ENCODE measurements at regions not wholly inside any gene's neighbourhood (a gene's known extent, or its start where the extent isn't known, plus 50 kb on each side); places are given as distances from the start of the nearest gene placed in this dataset.

DNA sequence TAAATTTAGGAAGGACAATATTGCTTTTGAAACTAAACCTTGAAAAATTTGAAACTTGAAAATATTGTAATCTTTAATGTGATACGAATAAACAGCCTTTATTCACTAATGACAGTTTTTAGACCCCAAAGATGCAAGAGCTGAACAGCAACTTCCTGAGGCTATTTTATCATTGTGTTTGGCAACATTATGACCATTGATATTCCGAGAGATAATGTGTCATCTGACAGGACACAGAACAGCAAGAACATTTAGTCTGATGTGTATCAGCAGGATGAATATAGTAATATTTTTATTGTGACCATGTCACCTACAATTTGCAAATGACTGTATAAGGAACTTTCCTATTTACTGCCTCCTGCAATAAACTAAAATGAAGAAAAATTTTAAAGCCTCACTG, 316.0 kb downstream of the ADAM29 start:
- no peaks in the 10 kb centered on the region for H3K36me3 ChIP-seq (ENCODE audit: control insufficient read depth in 1 of 2, insufficient read depth in 2 of 2, low read length in 2 of 2)
- H3K4ac ChIP-seq (ENCODE audit: low read depth, low read length): no peak overlapping the region
- no peak overlapping the region for H3K4me3 ChIP-seq (ENCODE audit: low read depth, low read length)
- no peaks in the 10 kb centered on the region for H3K27me3 ChIP-seq (ENCODE audit: insufficient read depth, low read length)
- no peak overlapping the region for H3K23ac ChIP-seq (ENCODE audit: low read length)
- WGBS (ENCODE audit: extremely low coverage, insufficient coverage, insufficient read length): no CpG with 5 or more reads among the region's 2 CpGs
- H3K18ac ChIP-seq (ENCODE audit: low read length): no peak overlapping the region
- no peaks in the 10 kb centered on the region for H3K4me1 ChIP-seq (ENCODE audit: control insufficient read depth in 1 of 2, insufficient read depth in 2 of 2, low read length in 2 of 2)
- H2BK12ac ChIP-seq (ENCODE audit: low read length): no peak overlapping the region
- no peak overlapping the region for H4K8ac ChIP-seq (ENCODE audit: low read depth, low read length)
- H3K4me2 ChIP-seq (ENCODE audit: low read length): no peak overlapping the region
- no peak overlapping the region for H2AK5ac ChIP-seq (ENCODE audit: low read length)
- H3K14ac ChIP-seq (ENCODE audit: low read length): no peak overlapping the region
- no peak overlapping the region for H3K9ac ChIP-seq (ENCODE audit: low read length)
- no peak overlapping the region for H3K27ac ChIP-seq (ENCODE audit: low read depth, low read length)
- H4K12ac ChIP-seq (ENCODE audit: low read depth, low read length): no peak overlapping the region
- no peak for DNase-seq
- no peaks in the 10 kb centered on the region for H3K9me3 ChIP-seq (ENCODE audit: insufficient read depth, low read depth, low read length)
- no peaks in the 10 kb centered on the region for H3K79me2 ChIP-seq (ENCODE audit: control insufficient read depth, insufficient read depth, low read length, poor library complexity)
- H3K79me1 ChIP-seq (ENCODE audit: low read length): no peaks in the 10 kb centered on the region
- no peak overlapping the region for H2AFZ ChIP-seq (ENCODE audit: insufficient read depth, low read length, poor library complexity)
- H2BK5ac ChIP-seq (ENCODE audit: low read depth, low read length, poor library complexity): no peak overlapping the region
- H2BK120ac ChIP-seq (ENCODE audit: insufficient read depth, low read length, poor library complexity): no peak overlapping the region
- no peak overlapping the region for H4K91ac ChIP-seq (ENCODE audit: low read depth, low read length)

DNA sequence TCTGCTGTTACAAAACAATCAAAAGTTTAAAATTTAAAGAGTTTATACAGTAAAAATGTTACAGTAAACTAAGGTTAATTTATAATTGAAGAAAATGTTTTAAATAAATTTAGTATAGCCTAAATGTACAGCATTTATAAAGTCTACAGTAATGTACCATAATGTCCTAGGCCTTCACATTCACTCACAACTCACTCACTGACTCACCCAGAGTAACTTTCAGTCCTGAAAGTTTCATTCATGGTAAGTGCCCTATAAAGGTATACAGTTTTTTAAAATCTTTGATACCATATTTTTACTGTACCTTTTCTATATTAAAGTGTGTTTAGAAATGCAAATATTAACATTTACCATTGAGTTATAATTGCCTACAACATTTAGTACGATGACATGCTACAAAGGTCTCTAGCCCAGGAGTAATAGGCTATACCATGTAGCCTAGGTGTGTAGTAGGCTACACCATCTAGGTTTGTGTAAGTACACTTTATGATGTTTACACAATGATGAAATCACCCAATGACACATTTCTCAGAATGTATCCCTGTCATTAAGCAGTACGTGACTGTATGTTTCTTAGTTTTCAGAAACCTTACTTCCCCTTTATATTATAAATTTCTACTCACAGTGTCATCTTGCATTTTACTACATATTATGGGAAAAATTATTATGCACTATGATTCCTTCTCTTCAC, 320.8 kb downstream of the ADAM29 start:
- no peak overlapping the region for H2BK120ac ChIP-seq (ENCODE audit: insufficient read depth, low read length, poor library complexity)
- H3K23ac ChIP-seq (ENCODE audit: low read length): no peak overlapping the region
- H3K9ac ChIP-seq (ENCODE audit: low read length): no peak overlapping the region
- H2BK5ac ChIP-seq (ENCODE audit: low read depth, low read length, poor library complexity): no peak overlapping the region
- no peak overlapping the region for H3K4me2 ChIP-seq (ENCODE audit: low read length)
- no peak overlapping the region for H2AK5ac ChIP-seq (ENCODE audit: low read length)
- H3K27ac ChIP-seq (ENCODE audit: low read depth, low read length): no peak overlapping the region
- no peak overlapping the region for H2AFZ ChIP-seq (ENCODE audit: insufficient read depth, low read length, poor library complexity)
- no peak overlapping the region for H3K4ac ChIP-seq (ENCODE audit: low read depth, low read length)
- no peaks in the 10 kb centered on the region for H3K27me3 ChIP-seq (ENCODE audit: insufficient read depth, low read length)
- H3K79me2 ChIP-seq (ENCODE audit: control insufficient read depth, insufficient read depth, low read length, poor library complexity): no peaks in the 10 kb centered on the region
- H3K18ac ChIP-seq (ENCODE audit: low read length): no peak overlapping the region
- H3K4me3 ChIP-seq (ENCODE audit: low read depth, low read length): no peak overlapping the region
- no peaks in the 10 kb centered on the region for H3K4me1 ChIP-seq (ENCODE audit: control insufficient read depth in 1 of 2, insufficient read depth in 2 of 2, low read length in 2 of 2)
- no peak overlapping the region for H4K91ac ChIP-seq (ENCODE audit: low read depth, low read length)
- H3K9me3 ChIP-seq (ENCODE audit: insufficient read depth, low read depth, low read length): no peaks in the 10 kb centered on the region
- no peak overlapping the region for H4K8ac ChIP-seq (ENCODE audit: low read depth, low read length)
- H4K12ac ChIP-seq (ENCODE audit: low read depth, low read length): no peak overlapping the region
- no peaks in the 10 kb centered on the region for H3K79me1 ChIP-seq (ENCODE audit: low read length)
- no peak for DNase-seq
- H3K14ac ChIP-seq (ENCODE audit: low read length): no peak overlapping the region
- no peak overlapping the region for H2BK12ac ChIP-seq (ENCODE audit: low read length)
- WGBS (ENCODE audit: extremely low coverage, insufficient coverage, insufficient read length): no CpG with 5 or more reads among the region's 2 CpGs
- no peaks in the 10 kb centered on the region for H3K36me3 ChIP-seq (ENCODE audit: control insufficient read depth in 1 of 2, insufficient read depth in 2 of 2, low read length in 2 of 2)

DNA sequence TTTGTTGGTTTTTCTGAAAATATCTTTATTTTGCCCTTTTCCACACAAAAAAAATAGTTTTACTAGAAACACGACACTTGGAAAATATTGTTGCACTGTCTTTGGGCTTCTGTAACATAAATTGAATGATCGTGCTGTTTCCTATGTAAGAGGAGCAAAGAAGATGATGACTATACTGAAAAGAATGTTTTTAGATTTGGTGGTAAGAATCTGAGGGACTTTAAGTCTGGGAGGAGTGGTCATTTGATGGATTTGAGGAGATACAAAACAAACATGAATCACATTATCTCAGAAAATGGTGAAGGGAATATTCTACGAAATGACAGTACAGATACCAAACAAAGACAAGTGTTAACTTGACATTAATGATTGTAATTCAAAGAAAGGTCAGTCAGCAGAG, 328.8 kb downstream of the ADAM29 start:
- no peak overlapping the region for H4K8ac ChIP-seq (ENCODE audit: low read depth, low read length)

DNA sequence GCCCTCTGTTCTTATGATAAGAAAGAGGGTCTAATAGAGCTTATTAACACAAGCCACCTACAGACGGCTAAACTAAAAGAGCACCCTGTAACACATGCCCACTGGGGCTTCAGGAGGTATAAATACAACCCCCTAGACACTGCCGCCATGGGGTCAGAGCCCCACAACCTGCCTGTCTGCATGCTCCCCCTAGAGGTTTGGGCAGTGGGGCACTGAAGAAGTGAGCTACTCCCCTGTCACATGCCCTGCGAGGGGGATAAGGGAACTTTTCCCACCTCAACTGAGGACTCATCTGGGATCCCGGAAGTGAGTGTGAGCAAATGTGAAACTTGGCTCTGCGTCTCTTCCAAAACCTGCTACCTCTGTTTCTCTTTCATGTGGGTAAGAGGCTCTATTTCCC, 334.5 kb downstream of the ADAM29 start:
- Histone ChIP-seq H4K12ac (ENCODE audit: low read depth, low read length) (no peak overlapping the region), H3K4me2 (ENCODE audit: low read length) (no peak overlapping the region), H3K9ac (ENCODE audit: low read length) (no peak overlapping the region), H4K8ac (ENCODE audit: low read depth, low read length) (no peak overlapping the region), H2BK120ac (ENCODE audit: insufficient read depth, low read length, poor library complexity) (no peak overlapping the region), H3K79me2 (ENCODE audit: control insufficient read depth, insufficient read depth, low read length, poor library complexity) (no peaks in the 10 kb centered on the region), H3K18ac (ENCODE audit: low read length) (no peak overlapping the region), H3K79me1 (ENCODE audit: low read length) (no peaks in the 10 kb centered on the region), H2AFZ (ENCODE audit: insufficient read depth, low read length, poor library complexity) (no peak overlapping the region), H2AK5ac (ENCODE audit: low read length) (no peak overlapping the region), H3K4ac (ENCODE audit: low read depth, low read length) (no peak overlapping the region), H3K14ac (ENCODE audit: low read length) (no peak overlapping the region), H2BK5ac (ENCODE audit: low read depth, low read length, poor library complexity) (no peak overlapping the region), H2BK12ac (ENCODE audit: low read length) (no peak overlapping the region), H3K23ac (ENCODE audit: low read length) (no peak overlapping the region), H3K36me3 (ENCODE audit: control insufficient read depth in 1 of 2, insufficient read depth in 2 of 2, low read length in 2 of 2) (no peaks in the 10 kb centered on the region), H3K4me3 (ENCODE audit: low read depth, low read length) (no peak overlapping the region), H3K4me1 (ENCODE audit: control insufficient read depth in 1 of 2, insufficient read depth in 2 of 2, low read length in 2 of 2) (no peaks in the 10 kb centered on the region), H3K27me3 (ENCODE audit: insufficient read depth, low read length) (no peaks in the 10 kb centered on the region), H4K91ac (ENCODE audit: low read depth, low read length) (no peak overlapping the region), H3K27ac (ENCODE audit: low read depth, low read length) (no peak overlapping the region), H3K9me3 (ENCODE audit: insufficient read depth, low read depth, low read length) (no peaks in the 10 kb centered on the region)
- no peak for DNase-seq
- WGBS (ENCODE audit: extremely low coverage, insufficient coverage, insufficient read length): no CpG with 5 or more reads among the region's 5 CpGs

More for the DNA sequence above, 328.8 kb downstream of the ADAM29 start:
- Histone ChIP-seq H4K91ac (ENCODE audit: low read depth, low read length) (no peak overlapping the region), H2BK5ac (ENCODE audit: low read depth, low read length, poor library complexity) (no peak overlapping the region), H3K14ac (ENCODE audit: low read length) (no peak overlapping the region), H3K27me3 (ENCODE audit: insufficient read depth, low read length) (no peaks in the 10 kb centered on the region), H3K36me3 (ENCODE audit: control insufficient read depth in 1 of 2, insufficient read depth in 2 of 2, low read length in 2 of 2) (no peaks in the 10 kb centered on the region), H3K4ac (ENCODE audit: low read depth, low read length) (no peak overlapping the region), H2BK12ac (ENCODE audit: low read length) (no peak overlapping the region), H3K18ac (ENCODE audit: low read length) (no peak overlapping the region), H3K27ac (ENCODE audit: low read depth, low read length) (no peak overlapping the region), H2AFZ (ENCODE audit: insufficient read depth, low read length, poor library complexity) (no peak overlapping the region), H2BK120ac (ENCODE audit: insufficient read depth, low read length, poor library complexity) (no peak overlapping the region), H3K9ac (ENCODE audit: low read length) (no peak overlapping the region), H2AK5ac (ENCODE audit: low read length) (no peak overlapping the region), H3K4me2 (ENCODE audit: low read length) (no peak overlapping the region), H3K79me2 (ENCODE audit: control insufficient read depth, insufficient read depth, low read length, poor library complexity) (no peaks in the 10 kb centered on the region), H3K4me1 (ENCODE audit: control insufficient read depth in 1 of 2, insufficient read depth in 2 of 2, low read length in 2 of 2) (no peaks in the 10 kb centered on the region), H4K12ac (ENCODE audit: low read depth, low read length) (no peak overlapping the region), H3K4me3 (ENCODE audit: low read depth, low read length) (no peak overlapping the region), H3K23ac (ENCODE audit: low read length) (no peak overlapping the region), H3K79me1 (ENCODE audit: low read length) (no peaks in the 10 kb centered on the region), H3K9me3 (ENCODE audit: insufficient read depth, low read depth, low read length) (no peaks in the 10 kb centered on the region)
- no peak for DNase-seq
- WGBS (ENCODE audit: extremely low coverage, insufficient coverage, insufficient read length): no CpG with 5 or more reads among the region's 3 CpGs
